ENCODE measurements at regions not wholly inside any gene's neighbourhood (a gene's known extent, or its start where the extent isn't known, plus 50 kb on each side); places are given as distances from the start of the nearest gene placed in this dataset.

- DNase-seq (ENCODE audit: low read depth), result no peak
Measured at GRCh38 chr10:129274748-129275474, 192.1 kb upstream of the MGMT start.

- no peak for DNase-seq (ENCODE audit: low read depth)
Measured at GRCh38 chr10:129275886-129276285, 191.2 kb upstream of the MGMT start.

- no peak for DNase-seq (ENCODE audit: low read depth)
Measured at GRCh38 chr10:129277084-129277483, 190.0 kb upstream of the MGMT start.

GRCh38 chr10:129277841-129278240, 189.2 kb upstream of the MGMT start:
- no peak for DNase-seq (ENCODE audit: low read depth)

GRCh38 chr10:129278686-129279085, 188.4 kb upstream of the MGMT start:
- no peak for DNase-seq (ENCODE audit: low read depth)

- no peak for DNase-seq (ENCODE audit: low read depth)
Measured at GRCh38 chr10:129279446-129280154, 187.4 kb upstream of the MGMT start.

GRCh38 chr10:129280155-129280502, 186.9 kb upstream of the MGMT start:
- DNase-seq (ENCODE audit: low read depth), result no peak

- no peak for DNase-seq (ENCODE audit: low read depth)
Measured at GRCh38 chr10:129280908-129281586, 186.0 kb upstream of the MGMT start.

- no peak for DNase-seq (ENCODE audit: low read depth)
Measured at GRCh38 chr10:129285459-129285858, 181.6 kb upstream of the MGMT start.

GRCh38 chr10:129288999-129289584, 177.9 kb upstream of the MGMT start:
- DNase-seq (ENCODE audit: low read depth), result no peak

GRCh38 chr10:129293991-129294700, 172.9 kb upstream of the MGMT start:
- no peak for DNase-seq (ENCODE audit: low read depth)

GRCh38 chr10:129294944-129295343, 172.1 kb upstream of the MGMT start:
- no peak for DNase-seq (ENCODE audit: low read depth)

GRCh38 chr10:129305046-129305445, 162.0 kb upstream of the MGMT start:
- DNase-seq (ENCODE audit: low read depth), result no peak

- DNase-seq (ENCODE audit: low read depth), result no peak
Measured at GRCh38 chr10:129307141-129307540, 159.9 kb upstream of the MGMT start.

- no peak for DNase-seq (ENCODE audit: low read depth)
Measured at GRCh38 chr10:129308953-129309564, 158.0 kb upstream of the MGMT start.

- no peak for DNase-seq (ENCODE audit: low read depth)
Measured at GRCh38 chr10:129309565-129309964, 157.5 kb upstream of the MGMT start.

GRCh38 chr10:129310881-129311280, 156.2 kb upstream of the MGMT start:
- DNase-seq (ENCODE audit: low read depth), result no peak

GRCh38 chr10:129319934-129320333, 147.1 kb upstream of the MGMT start:
- no peak for DNase-seq (ENCODE audit: low read depth)

- DNase-seq (ENCODE audit: low read depth), result no peak
Measured at GRCh38 chr10:129320340-129320739, 146.7 kb upstream of the MGMT start.

GRCh38 chr10:129321727-129322126, 145.3 kb upstream of the MGMT start:
- DNase-seq (ENCODE audit: low read depth), result no peak

GRCh38 chr10:129322933-129323820, 143.9 kb upstream of the MGMT start:
- no peak for DNase-seq (ENCODE audit: low read depth)
